Endothelial cell of umbilical vein (primary cell): ENCODE measurements at regions not wholly inside any gene's neighbourhood (a gene's known extent, or its start where the extent isn't known, plus 50 kb on each side); places are given as distances from the start of the nearest gene placed in this dataset.

ENCODE experiments used
- BruUV-seq: library from RNA; stranded (reverse); fragments of 400-500 nt; replicated peaks from 2 replicates; lab custom pipeline; 2021; lab: Mats Ljungman, UMichigan
- CTCF ChIA-PET: fragments of 300-600, 350-600 bp; sonication (Branson Sonifier 250); formaldehyde crosslinking; loops from one replicate; lab custom pipeline; 2021; ENCODE audit warnings: antibody characterized with exemption, inconsistent platforms; lab: Charles Lee
- POLR2A ChIA-PET: fragments of 300-600, 350-600 bp; sonication (Branson Sonifier 250); formaldehyde crosslinking; loops from one replicate; lab custom pipeline; 2021; ENCODE audit warnings: antibody characterized with exemption, inconsistent platforms; lab: Charles Lee
- DNase-seq: peaks from one replicate; pipeline ENCODE4 v3.0.0-alpha.2; 2011; ENCODE audit warnings: low read depth, low spot score
- FAIRE-seq: peaks from 2 replicates; lab custom pipeline; 2011; peaks lifted over from hg19 to GRCh38; lab: Jason Lieb, UNC
- H2AFZ ChIP-seq: 2 replicates; pipeline ENCODE4 v1.6.0; 2012; ENCODE audit warnings: low read depth, low read length, control low read depth, inconsistent platforms
- H3K27ac ChIP-seq: 2 replicates; pipeline ENCODE4 v1.5.1; 2011; ENCODE audit warnings: low read depth, mild to moderate bottlenecking, control low read depth, low read length, moderate library complexity; ENCODE audit not compliant: insufficient read depth
- H3K27me3 ChIP-seq, 2 experiments: 2 replicates each; pipeline versions ENCODE4 v1.6.0 to v1.6.1; 2011; ENCODE audit warnings: low read length in 2 of 2, mixed read lengths in 1 of 2; ENCODE audit not compliant: control insufficient read depth in 2 of 2, insufficient read depth in 2 of 2
- H3K36me3 ChIP-seq, 2 experiments: 2 replicates in 1 of 2; 3 replicates in 1 of 2; pipeline ENCODE4 v1.5.1; 2011; ENCODE audit warnings: low read length in 2 of 2, mild to moderate bottlenecking in 1 of 2, moderate library complexity in 1 of 2; ENCODE audit not compliant: control insufficient read depth in 2 of 2, insufficient read depth in 2 of 2; ENCODE audit errors: extremely low read depth in 1 of 2
- H3K4me1 ChIP-seq: 3 replicates; pipeline ENCODE4 v1.5.1; 2011; ENCODE audit warnings: mild to moderate bottlenecking, low read length; ENCODE audit not compliant: control insufficient read depth, insufficient read depth; ENCODE audit errors: extremely low read depth
- H3K4me2 ChIP-seq: 2 replicates; pipeline ENCODE4 v1.6.1; 2011; ENCODE audit warnings: low read length, control low read depth, mixed read lengths; ENCODE audit not compliant: insufficient read depth
- H3K4me3 ChIP-seq, 3 experiments: fragments of 200-600 bp in 1 of 3; sonication (generic), shearing (Covaris generic) in 1 of 3; replicated peaks in 1 of 3; 2 replicates each; pipeline ENCODE4 v1.5.1; 2011 to 2016; ENCODE audit warnings: control low read depth in 3 of 3, low read length in 3 of 3, mild to moderate bottlenecking in 2 of 3, inconsistent platforms in 1 of 3, low read depth in 1 of 3, moderate library complexity in 1 of 3; ENCODE audit not compliant: insufficient read depth in 1 of 3
- H3K79me2 ChIP-seq: 2 replicates; pipeline ENCODE4 v1.6.0; 2012; ENCODE audit warnings: low read length, inconsistent platforms; ENCODE audit not compliant: control insufficient read depth, insufficient read depth
- H3K9ac ChIP-seq: replicated peaks from 2 replicates; pipeline ENCODE3; 2011; ENCODE audit warnings: low read length, control low read depth; ENCODE audit not compliant: insufficient read depth; ENCODE audit errors: extremely low read depth
- H3K9me1 ChIP-seq: replicated peaks from 3 replicates; pipeline ENCODE4 v1.6.0; 2011; ENCODE audit warnings: mild to moderate bottlenecking, low read length; ENCODE audit not compliant: control insufficient read depth, insufficient read depth; ENCODE audit errors: extremely low read depth
- H3K9me3 ChIP-seq: replicated peaks from 2 replicates; pipeline ENCODE4 v1.5.1; 2012; ENCODE audit warnings: low read length, inconsistent platforms; ENCODE audit not compliant: control insufficient read depth, insufficient read depth
- H4K20me1 ChIP-seq: replicated peaks from 2 replicates; pipeline ENCODE3; 2011; ENCODE audit warnings: mild to moderate bottlenecking, low read length; ENCODE audit not compliant: control insufficient read depth, insufficient read depth; ENCODE audit errors: extremely low read depth
- EZH2 ChIP-seq: IDR thresholded peaks from 2 replicates; pipeline ENCODE4 v1.6.1; 2012; ENCODE audit warnings: borderline replicate concordance, low read depth, mild to moderate bottlenecking, moderate library complexity, low read length, inconsistent platforms; ENCODE audit not compliant: severe bottlenecking
- FOS ChIP-seq: IDR thresholded peaks from 2 replicates; pipeline ENCODE4 v1.6.1; 2011; ENCODE audit warnings: mild to moderate bottlenecking, low read length, moderate library complexity, borderline replicate concordance; ENCODE audit not compliant: insufficient read depth
- GATA2 ChIP-seq: IDR thresholded peaks from 2 replicates; pipeline ENCODE4 v1.7.0; 2011; ENCODE audit warnings: low read depth, mild to moderate bottlenecking, moderate library complexity, mixed read lengths, low read length; ENCODE audit not compliant: insufficient read length, insufficient read depth
- JUN ChIP-seq: IDR thresholded peaks from 2 replicates; pipeline ENCODE4 v1.6.1; 2011; ENCODE audit warnings: borderline replicate concordance, low read depth; ENCODE audit not compliant: insufficient read length, insufficient read depth
- MAX ChIP-seq: IDR thresholded peaks from 2 replicates; pipeline ENCODE4 v1.6.1; 2011; ENCODE audit not compliant: insufficient read depth, insufficient read length
- MYC ChIP-seq: IDR thresholded peaks from one replicate; pipeline ENCODE4 v1.6.1; 2011; ENCODE audit warnings: mild to moderate bottlenecking, low read depth, low read length
- POLR2A ChIP-seq: IDR thresholded peaks from 2 replicates; pipeline ENCODE4 v1.6.1; 2012; ENCODE audit warnings: low read depth, mild to moderate bottlenecking, control low read depth, low read length
- POLR2AphosphoS5 ChIP-seq: IDR thresholded peaks from 2 replicates; pipeline ENCODE4 v1.6.1; 2012; ENCODE audit warnings: low read depth, mild to moderate bottlenecking, control low read depth, low read length, moderate library complexity; ENCODE audit not compliant: insufficient read depth
- dilution Hi-C: fragments of 300-500 bp; cut with MboI; formaldehyde crosslinking; loops from one replicate; pipeline ENCODE4 v1.15.0; 2019; ENCODE audit warnings: low sequenced_read_pairs; ENCODE audit not compliant: extremely low pct_ligation_motif_present
- intact Hi-C: fragments of 100-400 bp; cut with micrococcal nuclease; formaldehyde crosslinking; loops from one replicate; pipeline ENCODE4 v1.10.0; 2022
- TF ChIP-seq, protein P1 (sequence below), 2 donors: IDR thresholded peaks; 1 replicate in 1 of 2; 2 replicates in 1 of 2; pipeline ENCODE4 v1.5.1; 2011; ENCODE audit warnings: low read length in 2 of 2, mild to moderate bottlenecking in 2 of 2, moderate library complexity in 2 of 2, control low read depth in 1 of 2, inconsistent platforms in 1 of 2, low read depth in 1 of 2; ENCODE audit not compliant: insufficient read depth in 1 of 2; ENCODE audit errors: extremely low read depth in 1 of 2

- dilution Hi-C loops: no loop called here
- no peaks in the 10 kb centered on the region for H3K79me2 ChIP-seq
- H3K9me3 ChIP-seq: no peaks in the 10 kb centered on the region
- intact Hi-C loops: no loop called here
- H3K9me1 ChIP-seq: no peaks in the 10 kb centered on the region
- H3K27ac ChIP-seq: no peak overlapping the region
- ChIA-PET CTCF (no interaction called here), POLR2A (no interaction called here)
- no peak overlapping the region for H2AFZ ChIP-seq
- H3K27me3 ChIP-seq: peaks cover 0 to 4% of the 10 kb centered on the region in 2 experiments
- no peak overlapping the region for H3K4me2 ChIP-seq
- DNase-seq: no peak
- H3K4me1 ChIP-seq: no peaks in the 10 kb centered on the region
- H3K4me3 ChIP-seq: no peak overlapping the region
- TF ChIP-seq EZH2: no peak
- TF ChIP-seq, protein P1, sequence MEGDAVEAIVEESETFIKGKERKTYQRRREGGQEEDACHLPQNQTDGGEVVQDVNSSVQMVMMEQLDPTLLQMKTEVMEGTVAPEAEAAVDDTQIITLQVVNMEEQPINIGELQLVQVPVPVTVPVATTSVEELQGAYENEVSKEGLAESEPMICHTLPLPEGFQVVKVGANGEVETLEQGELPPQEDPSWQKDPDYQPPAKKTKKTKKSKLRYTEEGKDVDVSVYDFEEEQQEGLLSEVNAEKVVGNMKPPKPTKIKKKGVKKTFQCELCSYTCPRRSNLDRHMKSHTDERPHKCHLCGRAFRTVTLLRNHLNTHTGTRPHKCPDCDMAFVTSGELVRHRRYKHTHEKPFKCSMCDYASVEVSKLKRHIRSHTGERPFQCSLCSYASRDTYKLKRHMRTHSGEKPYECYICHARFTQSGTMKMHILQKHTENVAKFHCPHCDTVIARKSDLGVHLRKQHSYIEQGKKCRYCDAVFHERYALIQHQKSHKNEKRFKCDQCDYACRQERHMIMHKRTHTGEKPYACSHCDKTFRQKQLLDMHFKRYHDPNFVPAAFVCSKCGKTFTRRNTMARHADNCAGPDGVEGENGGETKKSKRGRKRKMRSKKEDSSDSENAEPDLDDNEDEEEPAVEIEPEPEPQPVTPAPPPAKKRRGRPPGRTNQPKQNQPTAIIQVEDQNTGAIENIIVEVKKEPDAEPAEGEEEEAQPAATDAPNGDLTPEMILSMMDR (IDR thresholded peaks at IDR 0.05; ENCODE audit: extremely low read depth in 1 of 2, insufficient read depth in 1 of 2, low read depth in 1 of 2, low read length in 2 of 2): no peak
- no peak for TF ChIP-seq FOS
- TF ChIP-seq POLR2AphosphoS5: no peak
- TF ChIP-seq JUN: no peak
- no peak for TF ChIP-seq POLR2A
- no peak for TF ChIP-seq MYC
- no peak for TF ChIP-seq GATA2
- TF ChIP-seq MAX: no peak
- BruUV-seq: no TSS peak
- H4K20me1 ChIP-seq: no peaks in the 10 kb centered on the region
- FAIRE-seq: no peak
- H3K9ac ChIP-seq: no peak overlapping the region
- H3K36me3 ChIP-seq: no peaks in the 10 kb centered on the region
Observed at GRCh38 chr5:68582284-68582683, 366.7 kb downstream of the PIK3R1 start.
